ENCODE measurements at regions not wholly inside any gene's neighbourhood (a gene's known extent, or its start where the extent isn't known, plus 50 kb on each side); places are given as distances from the start of the nearest gene placed in this dataset.
"Not testable (repeated sequence)": the region's sequence is repeated elsewhere in the genome, so short reads cannot be mapped to it uniquely, and the experiment has no call there.

DNA sequence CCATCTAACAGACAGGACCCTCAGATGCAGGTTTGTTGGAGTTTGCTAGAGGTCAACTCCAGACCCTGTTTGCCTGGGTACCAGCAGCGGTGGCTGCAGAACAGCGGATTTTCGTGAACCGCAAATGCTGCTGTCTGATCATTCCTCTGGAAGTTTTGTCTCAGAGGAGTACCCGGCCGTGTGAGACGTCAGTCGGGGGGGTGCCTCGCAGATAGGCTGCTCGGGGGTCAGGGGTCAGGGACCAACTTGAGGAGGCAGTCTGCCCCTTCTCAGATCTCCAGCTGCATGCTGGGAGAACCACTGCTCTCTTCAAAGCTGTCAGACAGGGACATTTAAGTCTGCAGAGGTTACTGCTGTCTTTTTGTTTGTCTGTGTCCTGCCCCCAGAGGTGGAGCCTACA lies 282.9 kb upstream of the PRR16 start:
- not testable (repeated sequence) for H3K4me3 ChIP-seq (ENCODE audit: low read depth, low read length); H3K36me3 ChIP-seq (ENCODE audit: control insufficient read depth in 1 of 2, insufficient read depth in 2 of 2, low read length in 2 of 2); H2BK12ac ChIP-seq (ENCODE audit: low read length); H2AFZ ChIP-seq (ENCODE audit: insufficient read depth, low read length, poor library complexity); H3K9ac ChIP-seq (ENCODE audit: low read length); H3K14ac ChIP-seq (ENCODE audit: low read length); H3K27ac ChIP-seq (ENCODE audit: low read depth, low read length); H3K18ac ChIP-seq (ENCODE audit: low read length); H2BK5ac ChIP-seq (ENCODE audit: low read depth, low read length, poor library complexity); H3K4me2 ChIP-seq (ENCODE audit: low read length); H3K4me1 ChIP-seq (ENCODE audit: control insufficient read depth in 1 of 2, insufficient read depth in 2 of 2, low read length in 2 of 2); H4K8ac ChIP-seq (ENCODE audit: low read depth, low read length); H2AK5ac ChIP-seq (ENCODE audit: low read length); H3K79me1 ChIP-seq (ENCODE audit: low read length); H2BK120ac ChIP-seq (ENCODE audit: insufficient read depth, low read length, poor library complexity); H3K79me2 ChIP-seq (ENCODE audit: control insufficient read depth, insufficient read depth, low read length, poor library complexity); H3K9me3 ChIP-seq (ENCODE audit: insufficient read depth, low read depth, low read length); DNase-seq; H4K12ac ChIP-seq (ENCODE audit: low read depth, low read length); H3K27me3 ChIP-seq (ENCODE audit: insufficient read depth, low read length); H4K91ac ChIP-seq (ENCODE audit: low read depth, low read length); H3K4ac ChIP-seq (ENCODE audit: low read depth, low read length); H3K23ac ChIP-seq (ENCODE audit: low read length)
- WGBS (ENCODE audit: extremely low coverage, insufficient coverage, insufficient read length) = no CpG with 5 or more reads among the region's 10 CpGs

DNA sequence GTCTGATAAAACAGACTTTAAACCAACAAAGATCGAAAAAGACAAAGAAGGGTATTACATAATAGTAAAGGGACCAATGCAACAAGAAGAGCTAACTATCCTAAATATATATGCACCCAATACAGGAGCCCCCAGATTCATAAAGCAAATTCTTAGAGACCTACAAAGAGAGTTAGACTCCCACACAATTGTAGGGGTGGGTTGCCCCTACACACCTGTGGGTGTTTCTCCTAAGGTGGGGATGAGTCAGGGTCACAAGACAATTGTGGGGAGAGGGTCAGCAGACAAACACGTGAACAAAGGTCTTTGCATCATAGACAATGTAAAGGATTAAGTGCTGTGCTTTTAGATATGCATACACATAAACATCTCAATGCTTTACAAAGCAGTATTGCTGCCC lies 269.4 kb upstream of the PRR16 start:
- H4K8ac ChIP-seq (ENCODE audit: low read depth, low read length); H3K79me2 ChIP-seq (ENCODE audit: control insufficient read depth, insufficient read depth, low read length, poor library complexity); H3K18ac ChIP-seq (ENCODE audit: low read length); H3K9ac ChIP-seq (ENCODE audit: low read length); H3K4me3 ChIP-seq (ENCODE audit: low read depth, low read length); H3K79me1 ChIP-seq (ENCODE audit: low read length); H2BK12ac ChIP-seq (ENCODE audit: low read length); H4K12ac ChIP-seq (ENCODE audit: low read depth, low read length); H2AFZ ChIP-seq (ENCODE audit: insufficient read depth, low read length, poor library complexity); H2BK120ac ChIP-seq (ENCODE audit: insufficient read depth, low read length, poor library complexity); DNase-seq; H2BK5ac ChIP-seq (ENCODE audit: low read depth, low read length, poor library complexity); H3K27me3 ChIP-seq (ENCODE audit: insufficient read depth, low read length); H3K4me2 ChIP-seq (ENCODE audit: low read length); H3K36me3 ChIP-seq (ENCODE audit: control insufficient read depth in 1 of 2, insufficient read depth in 2 of 2, low read length in 2 of 2); H2AK5ac ChIP-seq (ENCODE audit: low read length); H3K4me1 ChIP-seq (ENCODE audit: control insufficient read depth in 1 of 2, insufficient read depth in 2 of 2, low read length in 2 of 2); H3K4ac ChIP-seq (ENCODE audit: low read depth, low read length); H4K91ac ChIP-seq (ENCODE audit: low read depth, low read length); H3K9me3 ChIP-seq (ENCODE audit: insufficient read depth, low read depth, low read length); H3K14ac ChIP-seq (ENCODE audit: low read length); H3K27ac ChIP-seq (ENCODE audit: low read depth, low read length); H3K23ac ChIP-seq (ENCODE audit: low read length): not testable (repeated sequence)
- no CpG with 5 or more reads among the region's 2 CpGs for WGBS (ENCODE audit: extremely low coverage, insufficient coverage, insufficient read length)

DNA sequence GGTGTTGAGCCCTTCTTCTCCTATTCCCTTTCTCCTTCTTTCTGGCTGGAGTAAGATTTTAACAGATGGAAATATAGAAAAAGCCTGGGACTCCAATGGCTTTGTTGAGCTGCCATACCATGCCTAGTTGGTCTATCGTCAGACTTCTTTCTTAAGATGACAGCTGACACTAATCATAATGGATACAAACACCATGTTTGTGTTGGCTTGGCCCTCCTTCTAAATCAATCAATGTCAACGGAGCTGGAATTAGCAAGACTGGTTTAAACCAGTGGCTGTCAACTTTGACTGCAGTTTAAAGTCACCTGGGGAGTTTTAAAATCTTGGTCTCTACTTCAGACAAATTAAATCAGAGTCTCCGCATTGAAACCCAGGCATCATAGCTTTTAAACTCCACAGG lies 264.5 kb upstream of the PRR16 start:
- Histone ChIP-seq H2BK12ac (ENCODE audit: low read length) (no peak overlapping the region), H4K8ac (ENCODE audit: low read depth, low read length) (no peak overlapping the region), H2AFZ (ENCODE audit: insufficient read depth, low read length, poor library complexity) (no peak overlapping the region), H3K79me1 (ENCODE audit: low read length) (no peaks in the 10 kb centered on the region), H3K23ac (ENCODE audit: low read length) (no peak overlapping the region), H3K14ac (ENCODE audit: low read length) (no peak overlapping the region), H4K12ac (ENCODE audit: low read depth, low read length) (no peak overlapping the region), H3K27me3 (ENCODE audit: insufficient read depth, low read length) (no peaks in the 10 kb centered on the region), H3K4me2 (ENCODE audit: low read length) (no peak overlapping the region), H2AK5ac (ENCODE audit: low read length) (no peak overlapping the region), H3K79me2 (ENCODE audit: control insufficient read depth, insufficient read depth, low read length, poor library complexity) (no peaks in the 10 kb centered on the region), H4K91ac (ENCODE audit: low read depth, low read length) (no peak overlapping the region), H2BK5ac (ENCODE audit: low read depth, low read length, poor library complexity) (no peak overlapping the region), H3K4me1 (ENCODE audit: control insufficient read depth in 1 of 2, insufficient read depth in 2 of 2, low read length in 2 of 2) (no peaks in the 10 kb centered on the region), H3K4me3 (ENCODE audit: low read depth, low read length) (no peak overlapping the region), H3K27ac (ENCODE audit: low read depth, low read length) (no peak overlapping the region), H3K36me3 (ENCODE audit: control insufficient read depth in 1 of 2, insufficient read depth in 2 of 2, low read length in 2 of 2) (no peaks in the 10 kb centered on the region), H3K9ac (ENCODE audit: low read length) (no peak overlapping the region), H3K9me3 (ENCODE audit: insufficient read depth, low read depth, low read length) (no peaks in the 10 kb centered on the region), H3K18ac (ENCODE audit: low read length) (no peak overlapping the region), H3K4ac (ENCODE audit: low read depth, low read length) (no peak overlapping the region), H2BK120ac (ENCODE audit: insufficient read depth, low read length, poor library complexity) (no peak overlapping the region)
- no peak for DNase-seq
- no CpG with 5 or more reads among the region's 3 CpGs for WGBS (ENCODE audit: extremely low coverage, insufficient coverage, insufficient read length)

DNA sequence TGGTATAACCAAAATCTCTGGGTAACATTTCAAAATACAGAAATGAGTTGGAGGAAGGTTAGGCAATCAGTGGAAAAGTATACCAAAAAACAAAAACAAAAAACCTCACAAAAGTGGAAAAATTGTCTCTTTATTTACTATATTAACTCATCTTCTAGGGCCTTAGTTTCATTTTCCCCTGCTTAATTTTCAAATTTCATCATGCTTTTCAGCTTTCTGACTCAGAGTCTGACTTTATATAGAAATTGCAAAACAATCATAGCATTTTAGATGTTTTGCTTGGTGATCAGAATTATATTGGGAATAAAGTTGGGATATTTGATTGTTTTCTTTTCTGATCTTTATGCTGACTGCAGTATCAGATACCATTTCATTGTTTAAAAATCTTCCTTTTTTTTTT lies 257.0 kb upstream of the PRR16 start:
- Histone ChIP-seq H3K79me1 (ENCODE audit: low read length) (no peaks in the 10 kb centered on the region), H3K27me3 (ENCODE audit: insufficient read depth, low read length) (no peaks in the 10 kb centered on the region), H3K9me3 (ENCODE audit: insufficient read depth, low read depth, low read length) (no peaks in the 10 kb centered on the region), H3K79me2 (ENCODE audit: control insufficient read depth, insufficient read depth, low read length, poor library complexity) (no peaks in the 10 kb centered on the region), H2BK12ac (ENCODE audit: low read length) (no peak overlapping the region), H3K36me3 (ENCODE audit: control insufficient read depth in 1 of 2, insufficient read depth in 2 of 2, low read length in 2 of 2) (no peaks in the 10 kb centered on the region), H3K4me1 (ENCODE audit: control insufficient read depth in 1 of 2, insufficient read depth in 2 of 2, low read length in 2 of 2) (no peaks in the 10 kb centered on the region), H3K18ac (ENCODE audit: low read length) (no peak overlapping the region), H2AFZ (ENCODE audit: insufficient read depth, low read length, poor library complexity) (no peak overlapping the region), H2BK5ac (ENCODE audit: low read depth, low read length, poor library complexity) (no peak overlapping the region), H4K8ac (ENCODE audit: low read depth, low read length) (no peak overlapping the region), H2AK5ac (ENCODE audit: low read length) (no peak overlapping the region), H3K23ac (ENCODE audit: low read length) (no peak overlapping the region), H3K4ac (ENCODE audit: low read depth, low read length) (no peak overlapping the region), H3K4me3 (ENCODE audit: low read depth, low read length) (no peak overlapping the region), H3K4me2 (ENCODE audit: low read length) (no peak overlapping the region), H4K12ac (ENCODE audit: low read depth, low read length) (no peak overlapping the region), H3K27ac (ENCODE audit: low read depth, low read length) (no peak overlapping the region), H3K9ac (ENCODE audit: low read length) (no peak overlapping the region), H4K91ac (ENCODE audit: low read depth, low read length) (no peak overlapping the region), H2BK120ac (ENCODE audit: insufficient read depth, low read length, poor library complexity) (no peak overlapping the region), H3K14ac (ENCODE audit: low read length) (no peak overlapping the region)
- peak in 1 of 2 donors; percentile 18 for DNase-seq

DNA sequence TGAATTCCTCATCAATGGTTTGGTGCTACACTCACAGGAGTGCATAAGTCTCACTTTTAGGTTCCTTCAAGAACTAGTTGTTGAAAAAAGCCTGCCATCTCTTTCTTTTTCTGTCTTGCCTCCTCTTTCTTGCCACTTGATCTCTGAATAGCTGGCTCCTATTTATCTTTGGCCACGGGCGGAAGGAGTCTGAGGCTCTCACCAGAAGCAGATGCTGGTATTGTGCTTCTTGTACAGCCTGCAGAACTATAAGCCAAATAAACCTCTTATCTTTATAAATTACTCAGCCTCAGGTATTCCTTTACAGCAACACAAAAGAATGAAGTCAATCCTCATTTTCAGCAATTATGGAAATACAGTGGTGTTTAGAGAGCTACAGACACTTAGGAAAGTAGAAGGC lies 247.1 kb upstream of the PRR16 start:
- no CpG with 5 or more reads among the region's 2 CpGs for WGBS (ENCODE audit: extremely low coverage, insufficient coverage, insufficient read length)

More for the DNA sequence above, 247.1 kb upstream of the PRR16 start:
- DNase-seq = peak; percentile 69 to 88
- Histone ChIP-seq H3K4me3 (ENCODE audit: low read depth, low read length) (no peak overlapping the region), H3K27ac (ENCODE audit: low read depth, low read length) (no peak overlapping the region), H3K27me3 (ENCODE audit: insufficient read depth, low read length) (no peaks in the 10 kb centered on the region), H3K4me2 (ENCODE audit: low read length) (no peak overlapping the region), H3K36me3 (ENCODE audit: control insufficient read depth in 1 of 2, insufficient read depth in 2 of 2, low read length in 2 of 2) (no peaks in the 10 kb centered on the region), H4K12ac (ENCODE audit: low read depth, low read length) (no peak overlapping the region), H2AFZ (ENCODE audit: insufficient read depth, low read length, poor library complexity) (no peak overlapping the region), H3K79me1 (ENCODE audit: low read length) (no peaks in the 10 kb centered on the region), H2BK12ac (ENCODE audit: low read length) (no peak overlapping the region), H3K79me2 (ENCODE audit: control insufficient read depth, insufficient read depth, low read length, poor library complexity) (no peaks in the 10 kb centered on the region), H3K14ac (ENCODE audit: low read length) (no peak overlapping the region), H2BK120ac (ENCODE audit: insufficient read depth, low read length, poor library complexity) (no peak overlapping the region), H3K23ac (ENCODE audit: low read length) (no peak overlapping the region), H4K91ac (ENCODE audit: low read depth, low read length) (no peak overlapping the region), H3K4ac (ENCODE audit: low read depth, low read length) (no peak overlapping the region), H3K9me3 (ENCODE audit: insufficient read depth, low read depth, low read length) (no peaks in the 10 kb centered on the region), H4K8ac (ENCODE audit: low read depth, low read length) (no peak overlapping the region), H3K18ac (ENCODE audit: low read length) (no peak overlapping the region), H2BK5ac (ENCODE audit: low read depth, low read length, poor library complexity) (no peak overlapping the region), H2AK5ac (ENCODE audit: low read length) (no peak overlapping the region), H3K9ac (ENCODE audit: low read length) (no peak overlapping the region), H3K4me1 (ENCODE audit: control insufficient read depth in 1 of 2, insufficient read depth in 2 of 2, low read length in 2 of 2) (no peaks in the 10 kb centered on the region)

Data from trophoblast cell (in vitro differentiated cells and primary cell).